Adrenal gland (tissue), 5 donors: ENCODE measurements at regions not wholly inside any gene's neighbourhood (a gene's known extent, or its start where the extent isn't known, plus 50 kb on each side); places are given as distances from the start of the nearest gene placed in this dataset.

Experiments
- POLR2A ChIP-seq, 2 donors: fragments of 450-650 bp; IDR thresholded peaks; one replicate each; pipeline ENCODE4 v1.6.1; 2017; ENCODE audit warnings: antibody characterized with exemption in 2 of 2, mild to moderate bottlenecking in 2 of 2, moderate library complexity in 1 of 2
- TF ChIP-seq, protein P1 (sequence below), 6 experiments: fragments of 450-650 bp in 4 of 6; fragments of 200-600 bp in 2 of 6; sonication (generic) in 1 of 6; IDR thresholded peaks; 1 replicate in 5 of 6; 2 replicates in 1 of 6; pipeline versions ENCODE4 v1.5.1 to v1.8.0; 2016 to 2021; ENCODE audit warnings: antibody characterized with exemption in 6 of 6, mild to moderate bottlenecking in 2 of 6, moderate library complexity in 1 of 6
- donor health status: DM: no; HTN: no; CAD: no.

DNA sequence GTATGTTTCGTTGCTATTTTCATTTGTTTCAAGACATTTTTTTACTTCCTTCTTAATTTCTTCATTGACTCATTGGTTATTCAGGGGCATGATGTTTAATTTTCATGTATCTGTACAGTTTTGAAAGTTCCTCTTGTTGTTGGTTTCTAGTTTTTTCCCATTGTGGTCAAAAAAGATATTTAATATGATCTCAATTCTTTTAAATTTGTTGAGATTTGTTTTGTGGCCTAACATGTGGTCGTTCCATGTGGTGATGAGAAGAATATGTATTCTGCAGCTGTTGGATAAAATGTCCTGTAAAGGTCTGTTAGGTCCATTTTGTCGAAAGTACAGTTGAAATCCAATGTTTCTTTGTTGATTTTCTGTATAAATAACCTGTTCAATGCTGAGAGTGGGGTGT lies 110.3 kb upstream of the MAP4K4 start:
- TF ChIP-seq POLR2A (IDR thresholded peaks at IDR 0.05) = no peak
- TF ChIP-seq, protein P1, sequence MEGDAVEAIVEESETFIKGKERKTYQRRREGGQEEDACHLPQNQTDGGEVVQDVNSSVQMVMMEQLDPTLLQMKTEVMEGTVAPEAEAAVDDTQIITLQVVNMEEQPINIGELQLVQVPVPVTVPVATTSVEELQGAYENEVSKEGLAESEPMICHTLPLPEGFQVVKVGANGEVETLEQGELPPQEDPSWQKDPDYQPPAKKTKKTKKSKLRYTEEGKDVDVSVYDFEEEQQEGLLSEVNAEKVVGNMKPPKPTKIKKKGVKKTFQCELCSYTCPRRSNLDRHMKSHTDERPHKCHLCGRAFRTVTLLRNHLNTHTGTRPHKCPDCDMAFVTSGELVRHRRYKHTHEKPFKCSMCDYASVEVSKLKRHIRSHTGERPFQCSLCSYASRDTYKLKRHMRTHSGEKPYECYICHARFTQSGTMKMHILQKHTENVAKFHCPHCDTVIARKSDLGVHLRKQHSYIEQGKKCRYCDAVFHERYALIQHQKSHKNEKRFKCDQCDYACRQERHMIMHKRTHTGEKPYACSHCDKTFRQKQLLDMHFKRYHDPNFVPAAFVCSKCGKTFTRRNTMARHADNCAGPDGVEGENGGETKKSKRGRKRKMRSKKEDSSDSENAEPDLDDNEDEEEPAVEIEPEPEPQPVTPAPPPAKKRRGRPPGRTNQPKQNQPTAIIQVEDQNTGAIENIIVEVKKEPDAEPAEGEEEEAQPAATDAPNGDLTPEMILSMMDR (IDR thresholded peaks at IDR 0.05) = no peak
